A549 (cell line): ENCODE measurements at regions not wholly inside any gene's neighbourhood (a gene's known extent, or its start where the extent isn't known, plus 50 kb on each side); places are given as distances from the start of the nearest gene placed in this dataset.

Source experiments
- ATAC-seq, 2 experiments: fragments of 200-7000 bp in 1 of 2; fragments of >200 bp in 1 of 2; cut with Nextera tagmentation in 1 of 2; cut with Tn5 transposase in 1 of 2; 3 replicates each; pipeline versions ENCODE4 v1.8.0 to v1.9.1; 2018 to 2020; ENCODE audit warnings: mild to moderate bottlenecking in 1 of 2, moderate library complexity in 1 of 2
- CTCF ChIA-PET: fragments of 300-600 bp; sonication (Branson Sonifier 250); formaldehyde crosslinking; extraction: SDS; loops from one replicate; lab custom pipeline; 2021; ENCODE audit warnings: antibody characterized with exemption, inconsistent platforms; lab: Yijun Ruan, JAX
- POLR2A ChIA-PET: fragments of 350-600 bp; formaldehyde crosslinking; extraction: SDS; loops from one replicate; lab custom pipeline; 2021; ENCODE audit warnings: antibody characterized with exemption, inconsistent platforms; lab: Yijun Ruan, JAX
- DNase-seq, 2 experiments: peaks; one replicate each; pipeline versions ENCODE4 v3.0.0 to v3.0.0-alpha.2; 2011 to 2016; ENCODE audit warnings: low read depth in 1 of 2, low spot score in 1 of 2
- FAIRE-seq: peaks from 2 replicates; lab custom pipeline; 2011; peaks lifted over from hg19 to GRCh38; lab: Jason Lieb, UNC
- H3K27ac ChIP-seq, 2 experiments: fragments of >200 bp; sonication (Bioruptor Twin); formaldehyde crosslinking; 3 replicates each; pipeline ENCODE4 v1.5.1; 2016 to 2017
- H3K4me1 ChIP-seq: fragments of >200 bp; sonication (Bioruptor Twin); formaldehyde crosslinking; 3 replicates; pipeline ENCODE4 v1.6.1; 2016
- H3K4me2 ChIP-seq: fragments of >200 bp; sonication (Bioruptor Twin); formaldehyde crosslinking; 3 replicates; pipeline ENCODE4 v1.6.1; 2016
- H3K4me3 ChIP-seq: fragments of >200 bp; sonication (Bioruptor Twin); formaldehyde crosslinking; 3 replicates; pipeline ENCODE4 v1.5.1; 2016
- H3K9me3 ChIP-seq: fragments of >200 bp; sonication (Bioruptor Twin); formaldehyde crosslinking; 3 replicates; pipeline ENCODE4 v1.6.1; 2016
- BHLHE40 ChIP-seq: IDR thresholded peaks from 2 replicates; pipeline ENCODE4 v1.6.1; 2012; ENCODE audit warnings: low read depth, low read length, inconsistent platforms
- CBX2 ChIP-seq: fragments of 200-600 bp; sonication (generic); IDR thresholded peaks from 2 replicates; pipeline ENCODE4 v1.6.1; 2016; ENCODE audit warnings: low read depth, mild to moderate bottlenecking, borderline replicate concordance
- CBX8 ChIP-seq: fragments of 200-600 bp; sonication (generic); IDR thresholded peaks from 2 replicates; pipeline ENCODE4 v1.6.1; 2016
- CHD2 ChIP-seq: fragments of 150-350 bp; IDR thresholded peaks from 2 replicates; pipeline ENCODE4 v1.6.1; 2014; ENCODE audit warnings: low read length; ENCODE audit not compliant: partially characterized antibody
- EHF ChIP-seq: fragments of 250-450 bp; sonication (Bioruptor Pico); IDR thresholded peaks from 2 replicates; pipeline ENCODE4 v1.5.0; 2020; ENCODE audit warnings: mild to moderate bottlenecking
- ESRRA ChIP-seq: fragments of 150-350 bp; IDR thresholded peaks from 2 replicates; pipeline ENCODE4 v1.6.1; 2014; ENCODE audit warnings: mild to moderate bottlenecking, low read length, borderline replicate concordance
- FOSB ChIP-seq: fragments of 250-450 bp; sonication (Bioruptor Pico); IDR thresholded peaks from 2 replicates; pipeline ENCODE4 v1.5.0; 2020; ENCODE audit warnings: mild to moderate bottlenecking, moderate library complexity
- FOSL2 ChIP-seq, 2 experiments: fragments of 450-650 bp in 1 of 2; fragments of >200 bp in 1 of 2; sonication (Bioruptor Twin) in 1 of 2; formaldehyde crosslinking; IDR thresholded peaks; 2 replicates each; pipeline versions ENCODE4 v1.5.0 to v1.6.1; 2016 to 2020; ENCODE audit warnings: mild to moderate bottlenecking in 1 of 2, moderate library complexity in 1 of 2
- GATA3 ChIP-seq: IDR thresholded peaks from 2 replicates; pipeline ENCODE4 v1.6.1; 2012; ENCODE audit warnings: borderline replicate concordance
- HDAC2 ChIP-seq: fragments of 200-600 bp; sonication (generic); IDR thresholded peaks from 2 replicates; pipeline ENCODE4 v1.6.1; 2016
- HOXB13 ChIP-seq: fragments of 250-450 bp; sonication (Bioruptor Pico); IDR thresholded peaks from 2 replicates; pipeline ENCODE4 v1.5.0; 2020; ENCODE audit warnings: low read depth, mild to moderate bottlenecking, moderate library complexity
- HOXB5 ChIP-seq: fragments of 250-450 bp; sonication (Bioruptor Pico); IDR thresholded peaks from 2 replicates; pipeline ENCODE4 v1.5.0; 2020; ENCODE audit warnings: mild to moderate bottlenecking, moderate library complexity
- JUN ChIP-seq, 2 experiments: fragments of >200 bp; sonication (Bioruptor Twin); formaldehyde crosslinking; IDR thresholded peaks; 2 replicates in 1 of 2; 3 replicates in 1 of 2; pipeline ENCODE4 v1.6.1; 2016 to 2017
- JUNB ChIP-seq: fragments of >200 bp; sonication (Bioruptor Twin); formaldehyde crosslinking; IDR thresholded peaks from 2 replicates; pipeline ENCODE4 v1.6.1; 2016
- KDM1A ChIP-seq: fragments of 200-600 bp; sonication (generic); IDR thresholded peaks from 2 replicates; pipeline ENCODE4 v1.6.1; 2016; ENCODE audit warnings: low read depth, mild to moderate bottlenecking
- MAFK ChIP-seq: fragments of 450-650 bp; IDR thresholded peaks from 2 replicates; pipeline ENCODE4 v1.6.1; 2014; ENCODE audit not compliant: partially characterized antibody
- NFE2L2 ChIP-seq: fragments of 150-350 bp; conservative IDR thresholded peaks from 2 replicates; pipeline ENCODE4 v1.6.1; 2014; ENCODE audit warnings: low read length
- NPAS2 ChIP-seq: fragments of 250-450 bp; sonication (Bioruptor Pico); IDR thresholded peaks from 2 replicates; pipeline ENCODE4 v1.8.0; 2022; ENCODE audit warnings: mild to moderate bottlenecking, moderate library complexity, borderline replicate concordance
- PHF8 ChIP-seq: fragments of 200-600 bp; sonication (generic); IDR thresholded peaks from 2 replicates; pipeline ENCODE4 v1.6.1; 2016; ENCODE audit warnings: low read depth, mild to moderate bottlenecking, antibody characterized with exemption, moderate library complexity, borderline replicate concordance
- POLR2AphosphoS2 ChIP-seq: conservative IDR thresholded peaks from 2 replicates; pipeline ENCODE4 v1.6.1; 2012; ENCODE audit warnings: low read length, improper control_type of control experiment, inconsistent platforms
- SMC3 ChIP-seq: fragments of >200 bp; sonication (Bioruptor Twin); formaldehyde crosslinking; IDR thresholded peaks from 3 replicates; pipeline ENCODE4 v1.6.1; 2018; ENCODE audit warnings: inconsistent platforms
- SREBF2 ChIP-seq: fragments of 450-650 bp; IDR thresholded peaks from 2 replicates; pipeline ENCODE4 v1.6.1; 2014; ENCODE audit warnings: mild to moderate bottlenecking, moderate library complexity
- TP53 ChIP-seq: fragments of 250-450 bp; sonication (Bioruptor Pico); IDR thresholded peaks from 2 replicates; pipeline ENCODE4 v1.5.0; 2021; ENCODE audit warnings: mild to moderate bottlenecking, moderate library complexity
- USF2 ChIP-seq: fragments of 450-650 bp; IDR thresholded peaks from 2 replicates; pipeline ENCODE4 v1.6.1; 2014; ENCODE audit warnings: antibody characterized with exemption
- ZC3H11A ChIP-seq: fragments of 450-650 bp; IDR thresholded peaks from 2 replicates; pipeline ENCODE4 v1.6.1; 2014; ENCODE audit warnings: antibody characterized with exemption, mild to moderate bottlenecking
- WGBS: methylation state at CpG from one replicate; pipeline ENCODE4 v1.1.6; 2017; ENCODE audit errors: missing lambda C conversion rate; 5-methylcytosine and 5-hydroxymethylcytosine counted together
- TF ChIP-seq, protein P1 (sequence below): fragments of >200 bp; sonication (Bioruptor Twin); formaldehyde crosslinking; IDR thresholded peaks from 3 replicates; pipeline ENCODE4 v1.5.1; 2016
- TF ChIP-seq, protein P2 (sequence below): fragments of 200-600 bp; sonication (generic); IDR thresholded peaks from 2 replicates; pipeline ENCODE4 v1.6.1; 2016; ENCODE audit warnings: antibody characterized with exemption, mild to moderate bottlenecking, moderate library complexity
- TF ChIP-seq, protein P3 (sequence below): fragments of >200 bp; sonication (Bioruptor Twin); formaldehyde crosslinking; IDR thresholded peaks from 3 replicates; pipeline ENCODE4 v1.6.1; 2016
- TF ChIP-seq, protein P4 (sequence below): IDR thresholded peaks from 2 replicates; pipeline ENCODE4 v1.6.1; 2012
- TF ChIP-seq, protein P5 (sequence below): fragments of >200 bp; sonication (Bioruptor Twin); formaldehyde crosslinking; IDR thresholded peaks from 2 replicates; pipeline ENCODE4 v1.6.1; 2016

- H3K4me1 ChIP-seq, result no peaks in the 10 kb centered on the region
- ATAC-seq (no peak), FAIRE-seq (no peak), DNase-seq (no peak)
- ChIA-PET POLR2A (no interaction called here), CTCF (interaction anchor here (0.7 kb wide), 1 partner anchor 10 kb away, joined by 3 read pairs; no protein-coding TSS in a partner anchor)
- no peak overlapping the region for H3K4me2 ChIP-seq
- TF ChIP-seq KDM1A (no peak), GATA3 (no peak), MAFK (no peak), SREBF2 (no peak), CHD2 (no peak), JUN (IDR thresholded peaks at IDR 0.05) (no peak), NFE2L2 (no peak), PHF8 (no peak), HOXB13 (CRISPR knock-in tag) (no peak), POLR2AphosphoS2 (no peak), SMC3 (no peak), CBX8 (no peak), EHF (CRISPR knock-in tag) (no peak)
- TF ChIP-seq, protein P1, sequence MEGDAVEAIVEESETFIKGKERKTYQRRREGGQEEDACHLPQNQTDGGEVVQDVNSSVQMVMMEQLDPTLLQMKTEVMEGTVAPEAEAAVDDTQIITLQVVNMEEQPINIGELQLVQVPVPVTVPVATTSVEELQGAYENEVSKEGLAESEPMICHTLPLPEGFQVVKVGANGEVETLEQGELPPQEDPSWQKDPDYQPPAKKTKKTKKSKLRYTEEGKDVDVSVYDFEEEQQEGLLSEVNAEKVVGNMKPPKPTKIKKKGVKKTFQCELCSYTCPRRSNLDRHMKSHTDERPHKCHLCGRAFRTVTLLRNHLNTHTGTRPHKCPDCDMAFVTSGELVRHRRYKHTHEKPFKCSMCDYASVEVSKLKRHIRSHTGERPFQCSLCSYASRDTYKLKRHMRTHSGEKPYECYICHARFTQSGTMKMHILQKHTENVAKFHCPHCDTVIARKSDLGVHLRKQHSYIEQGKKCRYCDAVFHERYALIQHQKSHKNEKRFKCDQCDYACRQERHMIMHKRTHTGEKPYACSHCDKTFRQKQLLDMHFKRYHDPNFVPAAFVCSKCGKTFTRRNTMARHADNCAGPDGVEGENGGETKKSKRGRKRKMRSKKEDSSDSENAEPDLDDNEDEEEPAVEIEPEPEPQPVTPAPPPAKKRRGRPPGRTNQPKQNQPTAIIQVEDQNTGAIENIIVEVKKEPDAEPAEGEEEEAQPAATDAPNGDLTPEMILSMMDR, result no peak
- H3K9me3 ChIP-seq, result no peaks in the 10 kb centered on the region
- 38% methylated on average over 2 of the region's 2 CpGs for WGBS
- no peak overlapping the region for H3K27ac ChIP-seq
- H3K4me3 ChIP-seq, result no peak overlapping the region
Measured at GRCh38 chr12:70982286-70982685, 61.7 kb upstream of the PTPRR start.

DNA sequence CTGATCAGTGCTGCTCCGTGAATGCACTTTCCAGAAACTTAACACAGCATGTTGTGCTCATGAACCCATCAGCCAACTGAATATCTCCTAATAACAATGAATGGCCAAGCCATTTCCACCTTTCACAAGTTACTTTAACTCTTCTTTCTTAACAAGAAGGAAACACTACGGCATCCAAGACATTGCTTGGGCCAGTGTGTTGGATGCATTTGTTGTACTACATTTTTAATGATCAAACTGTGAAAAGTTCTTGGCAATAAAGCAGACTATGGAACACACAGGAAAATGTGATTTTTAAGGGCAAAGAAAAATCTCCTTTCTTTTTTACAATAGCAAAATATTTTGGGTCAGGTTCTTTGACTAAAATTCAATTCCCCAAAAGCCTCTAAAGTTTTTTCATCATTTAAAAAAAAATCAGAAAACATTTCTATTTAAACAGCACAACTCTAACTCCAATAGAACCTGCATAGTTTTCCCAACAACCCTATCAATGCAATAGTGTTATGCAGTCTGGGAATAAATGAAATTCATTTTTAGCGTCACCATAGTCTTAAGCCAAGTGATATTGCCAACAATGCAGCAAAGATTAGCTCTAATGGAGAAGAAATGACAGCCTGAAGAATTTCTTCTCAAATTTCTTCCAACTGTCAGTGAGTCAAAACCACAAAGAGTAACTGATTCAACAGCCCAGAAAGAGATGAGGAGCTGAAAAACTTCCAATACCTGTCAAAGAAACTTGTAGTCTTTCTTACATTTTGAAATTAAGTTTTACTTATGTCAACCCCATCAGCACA lies 50.7 kb upstream of the PTPRR start:
- no peak for DNase-seq
- Histone ChIP-seq H3K4me3 (no peak overlapping the region), H3K4me1 (no peaks in the 10 kb centered on the region), H3K27ac (no peak overlapping the region), H3K9me3 (no peaks in the 10 kb centered on the region), H3K4me2 (no peak overlapping the region)
- WGBS, result 2% methylated on average over 3 of the region's 3 CpGs
- FAIRE-seq, result no peak
- ChIA-PET POLR2A (no interaction called here), CTCF (no interaction called here)
- TF ChIP-seq CBX8, result no peak
- no peak for TF ChIP-seq JUNB
- TF ChIP-seq ZC3H11A, result no peak
- no peak for TF ChIP-seq USF2
- no peak for TF ChIP-seq NPAS2
- no peak for TF ChIP-seq BHLHE40
- TF ChIP-seq HDAC2, result no peak
- TF ChIP-seq HOXB5 (CRISPR knock-in tag), result no peak
- no peak for TF ChIP-seq TP53 (CRISPR knock-in tag)
- TF ChIP-seq, protein P2, sequence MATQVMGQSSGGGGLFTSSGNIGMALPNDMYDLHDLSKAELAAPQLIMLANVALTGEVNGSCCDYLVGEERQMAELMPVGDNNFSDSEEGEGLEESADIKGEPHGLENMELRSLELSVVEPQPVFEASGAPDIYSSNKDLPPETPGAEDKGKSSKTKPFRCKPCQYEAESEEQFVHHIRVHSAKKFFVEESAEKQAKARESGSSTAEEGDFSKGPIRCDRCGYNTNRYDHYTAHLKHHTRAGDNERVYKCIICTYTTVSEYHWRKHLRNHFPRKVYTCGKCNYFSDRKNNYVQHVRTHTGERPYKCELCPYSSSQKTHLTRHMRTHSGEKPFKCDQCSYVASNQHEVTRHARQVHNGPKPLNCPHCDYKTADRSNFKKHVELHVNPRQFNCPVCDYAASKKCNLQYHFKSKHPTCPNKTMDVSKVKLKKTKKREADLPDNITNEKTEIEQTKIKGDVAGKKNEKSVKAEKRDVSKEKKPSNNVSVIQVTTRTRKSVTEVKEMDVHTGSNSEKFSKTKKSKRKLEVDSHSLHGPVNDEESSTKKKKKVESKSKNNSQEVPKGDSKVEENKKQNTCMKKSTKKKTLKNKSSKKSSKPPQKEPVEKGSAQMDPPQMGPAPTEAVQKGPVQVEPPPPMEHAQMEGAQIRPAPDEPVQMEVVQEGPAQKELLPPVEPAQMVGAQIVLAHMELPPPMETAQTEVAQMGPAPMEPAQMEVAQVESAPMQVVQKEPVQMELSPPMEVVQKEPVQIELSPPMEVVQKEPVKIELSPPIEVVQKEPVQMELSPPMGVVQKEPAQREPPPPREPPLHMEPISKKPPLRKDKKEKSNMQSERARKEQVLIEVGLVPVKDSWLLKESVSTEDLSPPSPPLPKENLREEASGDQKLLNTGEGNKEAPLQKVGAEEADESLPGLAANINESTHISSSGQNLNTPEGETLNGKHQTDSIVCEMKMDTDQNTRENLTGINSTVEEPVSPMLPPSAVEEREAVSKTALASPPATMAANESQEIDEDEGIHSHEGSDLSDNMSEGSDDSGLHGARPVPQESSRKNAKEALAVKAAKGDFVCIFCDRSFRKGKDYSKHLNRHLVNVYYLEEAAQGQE, result no peak
- no peak for TF ChIP-seq EHF (CRISPR knock-in tag)
- no peak for TF ChIP-seq FOSB (CRISPR knock-in tag)
- TF ChIP-seq JUN (IDR thresholded peaks at IDR 0.05), result no peak
- TF ChIP-seq CBX2, result no peak
- TF ChIP-seq ESRRA, result no peak
- no peak for TF ChIP-seq SMC3
- TF ChIP-seq FOSL2 (IDR thresholded peaks at IDR 0.05), result no peak
- no peak for TF ChIP-seq FOSL2 (CRISPR knock-in tag; IDR thresholded peaks at IDR 0.05)
- TF ChIP-seq, protein P3, sequence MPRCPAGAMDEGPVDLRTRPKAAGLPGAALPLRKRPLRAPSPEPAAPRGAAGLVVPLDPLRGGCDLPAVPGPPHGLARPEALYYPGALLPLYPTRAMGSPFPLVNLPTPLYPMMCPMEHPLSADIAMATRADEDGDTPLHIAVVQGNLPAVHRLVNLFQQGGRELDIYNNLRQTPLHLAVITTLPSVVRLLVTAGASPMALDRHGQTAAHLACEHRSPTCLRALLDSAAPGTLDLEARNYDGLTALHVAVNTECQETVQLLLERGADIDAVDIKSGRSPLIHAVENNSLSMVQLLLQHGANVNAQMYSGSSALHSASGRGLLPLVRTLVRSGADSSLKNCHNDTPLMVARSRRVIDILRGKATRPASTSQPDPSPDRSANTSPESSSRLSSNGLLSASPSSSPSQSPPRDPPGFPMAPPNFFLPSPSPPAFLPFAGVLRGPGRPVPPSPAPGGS, result no peak
- TF ChIP-seq, protein P4, sequence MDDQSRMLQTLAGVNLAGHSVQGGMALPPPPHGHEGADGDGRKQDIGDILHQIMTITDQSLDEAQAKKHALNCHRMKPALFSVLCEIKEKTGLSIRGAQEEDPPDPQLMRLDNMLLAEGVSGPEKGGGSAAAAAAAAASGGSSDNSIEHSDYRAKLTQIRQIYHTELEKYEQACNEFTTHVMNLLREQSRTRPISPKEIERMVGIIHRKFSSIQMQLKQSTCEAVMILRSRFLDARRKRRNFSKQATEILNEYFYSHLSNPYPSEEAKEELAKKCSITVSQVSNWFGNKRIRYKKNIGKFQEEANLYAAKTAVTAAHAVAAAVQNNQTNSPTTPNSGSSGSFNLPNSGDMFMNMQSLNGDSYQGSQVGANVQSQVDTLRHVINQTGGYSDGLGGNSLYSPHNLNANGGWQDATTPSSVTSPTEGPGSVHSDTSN, result no peak
- TF ChIP-seq, protein P5, sequence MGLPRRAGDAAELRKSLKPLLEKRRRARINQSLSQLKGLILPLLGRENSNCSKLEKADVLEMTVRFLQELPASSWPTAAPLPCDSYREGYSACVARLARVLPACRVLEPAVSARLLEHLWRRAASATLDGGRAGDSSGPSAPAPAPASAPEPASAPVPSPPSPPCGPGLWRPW, result no peak
- no peak for ATAC-seq
